Fibroblast of the aortic adventitia (primary cell): ENCODE measurements at regions not wholly inside any gene's neighbourhood (a gene's known extent, or its start where the extent isn't known, plus 50 kb on each side); places are given as distances from the start of the nearest gene placed in this dataset.

ENCODE experiments used
- DNase-seq: peaks from one replicate; pipeline ENCODE4 v3.0.0-alpha.2; 2010; ENCODE audit warnings: low read depth
- H3K4me3 ChIP-seq: 2 replicates; pipeline ENCODE4 v1.5.1; 2011; ENCODE audit warnings: low read depth, mild to moderate bottlenecking, control low read depth, low read length, moderate library complexity
- TF ChIP-seq, protein P1 (sequence below): IDR thresholded peaks from 2 replicates; pipeline ENCODE4 v1.5.1; 2011; ENCODE audit warnings: mild to moderate bottlenecking, low read length, control low read depth, inconsistent platforms; ENCODE audit not compliant: insufficient read depth

DNA sequence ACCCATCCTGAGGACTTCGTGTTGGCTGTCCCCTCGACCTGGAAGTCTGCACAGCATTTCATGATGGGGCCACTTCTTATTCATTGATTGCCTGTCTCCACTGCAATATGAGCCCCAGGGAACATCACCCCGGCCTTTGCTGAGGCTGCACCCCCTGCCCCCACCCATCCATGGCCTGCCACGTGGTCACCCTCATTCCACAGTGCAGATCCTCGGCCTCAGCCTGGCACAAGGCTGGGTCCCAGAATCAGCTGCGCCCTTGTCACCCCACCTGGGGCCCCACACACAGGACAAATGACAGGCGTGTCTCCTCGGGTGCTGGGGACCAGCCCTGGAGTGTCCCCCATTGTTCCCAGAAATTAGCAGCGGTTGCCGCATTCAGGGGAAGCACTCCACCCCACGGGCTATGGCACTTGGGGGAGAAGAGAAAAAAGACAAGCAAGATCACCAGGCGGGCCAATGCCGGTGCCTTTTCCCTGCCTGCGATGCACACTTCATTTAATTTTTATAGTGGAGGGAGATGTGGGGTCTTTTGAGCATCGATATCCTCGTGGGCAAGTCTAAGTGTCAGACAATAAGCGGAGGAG is 157.4 kb downstream of the INHBB start:
- TF ChIP-seq, protein P1, sequence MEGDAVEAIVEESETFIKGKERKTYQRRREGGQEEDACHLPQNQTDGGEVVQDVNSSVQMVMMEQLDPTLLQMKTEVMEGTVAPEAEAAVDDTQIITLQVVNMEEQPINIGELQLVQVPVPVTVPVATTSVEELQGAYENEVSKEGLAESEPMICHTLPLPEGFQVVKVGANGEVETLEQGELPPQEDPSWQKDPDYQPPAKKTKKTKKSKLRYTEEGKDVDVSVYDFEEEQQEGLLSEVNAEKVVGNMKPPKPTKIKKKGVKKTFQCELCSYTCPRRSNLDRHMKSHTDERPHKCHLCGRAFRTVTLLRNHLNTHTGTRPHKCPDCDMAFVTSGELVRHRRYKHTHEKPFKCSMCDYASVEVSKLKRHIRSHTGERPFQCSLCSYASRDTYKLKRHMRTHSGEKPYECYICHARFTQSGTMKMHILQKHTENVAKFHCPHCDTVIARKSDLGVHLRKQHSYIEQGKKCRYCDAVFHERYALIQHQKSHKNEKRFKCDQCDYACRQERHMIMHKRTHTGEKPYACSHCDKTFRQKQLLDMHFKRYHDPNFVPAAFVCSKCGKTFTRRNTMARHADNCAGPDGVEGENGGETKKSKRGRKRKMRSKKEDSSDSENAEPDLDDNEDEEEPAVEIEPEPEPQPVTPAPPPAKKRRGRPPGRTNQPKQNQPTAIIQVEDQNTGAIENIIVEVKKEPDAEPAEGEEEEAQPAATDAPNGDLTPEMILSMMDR = no peak
- no peak for DNase-seq
- no peak overlapping the region for H3K4me3 ChIP-seq

DNA sequence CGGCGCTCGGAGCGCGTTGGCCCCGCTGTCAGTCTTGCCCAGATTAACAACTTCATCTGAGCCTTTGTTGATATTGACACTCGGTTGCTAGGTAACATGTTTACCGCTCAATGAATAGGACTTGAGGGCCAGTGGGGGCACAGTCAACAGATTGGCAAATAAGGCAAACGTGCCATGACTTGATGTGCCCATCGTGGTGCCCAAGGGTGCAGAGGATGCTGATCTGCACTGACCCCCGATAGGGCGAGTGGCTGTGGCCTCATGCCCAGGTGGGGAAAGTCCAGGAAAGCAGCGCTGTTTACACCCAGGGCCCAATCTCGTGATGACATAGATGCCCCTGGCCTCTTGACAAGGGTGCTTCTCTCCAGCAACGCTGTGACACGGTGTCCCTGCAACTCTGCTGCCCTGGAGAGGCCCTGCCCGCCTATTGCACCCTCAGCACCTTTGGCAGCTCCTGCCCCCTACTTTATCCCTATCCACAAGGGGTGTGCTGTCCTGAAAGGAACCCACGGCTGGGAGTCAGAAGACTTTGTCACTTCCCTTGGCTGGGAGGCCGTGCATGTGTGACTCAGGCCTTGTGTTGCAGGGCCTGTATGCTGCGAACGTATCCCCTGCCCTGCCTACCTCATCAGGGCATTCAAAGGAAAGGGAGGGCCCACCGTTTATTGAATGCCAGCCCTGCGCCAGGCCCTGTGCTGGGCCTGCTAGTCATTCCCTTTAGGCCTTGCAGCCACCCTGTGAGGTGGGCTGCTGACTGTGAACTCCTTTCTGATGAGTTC is 158.0 kb downstream of the INHBB start:
- TF ChIP-seq, protein P1 = no peak
- DNase-seq = peak; percentile 22
- H3K4me3 ChIP-seq = no peak overlapping the region

DNA sequence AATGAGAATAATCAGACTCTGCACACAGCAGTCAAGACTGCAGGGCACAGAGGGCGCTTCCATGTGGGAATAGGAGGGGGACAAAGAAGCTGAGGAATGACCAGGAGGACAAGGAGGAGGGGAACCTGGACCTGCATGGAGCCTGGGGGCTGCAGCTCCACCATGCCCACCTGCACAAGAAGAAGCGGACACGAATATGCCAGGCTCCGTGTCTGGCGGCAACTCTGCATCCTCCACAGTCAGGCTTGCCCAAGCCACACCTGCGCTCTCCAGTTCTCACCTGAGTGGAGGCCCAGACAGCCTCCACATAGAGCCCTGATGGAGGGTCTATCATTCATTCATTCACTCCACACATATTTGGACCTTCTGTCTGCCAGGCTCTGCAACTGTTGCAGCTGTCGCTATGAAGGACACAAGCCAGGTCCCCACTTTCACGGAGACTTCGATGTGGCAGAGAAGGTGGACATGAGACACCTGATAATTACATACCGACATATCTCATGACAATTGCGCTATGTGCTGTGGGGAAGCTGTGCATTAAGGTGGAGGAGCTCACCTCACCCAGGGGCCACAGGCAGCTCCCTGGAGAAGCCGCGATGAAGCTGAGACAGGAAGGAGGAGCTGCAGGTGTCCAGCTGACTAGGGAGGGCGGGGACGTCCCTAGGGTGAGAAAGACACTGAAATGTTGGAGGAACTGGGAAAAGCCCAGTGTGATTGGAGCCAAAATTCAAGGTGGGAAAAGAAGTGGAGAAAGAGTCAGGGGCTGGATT is 159.2 kb downstream of the INHBB start:
- H3K4me3 ChIP-seq = no peak overlapping the region
- DNase-seq = no peak
- TF ChIP-seq, protein P1 = no peak

DNA sequence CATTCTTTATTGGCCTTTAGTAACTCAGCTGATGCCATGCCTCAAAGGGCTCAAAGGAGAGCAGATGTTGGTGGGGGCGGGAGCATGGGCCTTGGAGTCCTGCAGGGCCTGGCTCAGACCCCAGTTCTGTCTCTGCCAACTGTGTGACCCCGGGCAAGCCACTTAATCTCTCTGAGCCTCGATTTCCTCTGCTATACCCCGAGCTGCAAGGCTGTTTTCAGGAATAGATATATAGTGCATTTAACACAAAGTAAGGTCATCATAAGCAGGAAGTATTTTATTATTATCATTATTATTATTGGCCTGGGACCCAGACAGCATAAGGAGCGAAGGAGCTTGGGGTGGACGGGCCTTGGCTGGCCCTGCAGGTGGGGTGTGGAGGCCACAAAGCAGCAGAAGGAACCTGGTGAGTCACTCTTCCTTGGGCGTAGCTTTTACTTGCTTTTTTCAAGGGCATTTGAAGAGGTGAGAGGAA is 162.7 kb downstream of the INHBB start:
- peak; percentile 81 for DNase-seq
- H3K4me3 ChIP-seq = no peak overlapping the region
- TF ChIP-seq, protein P1 = peak; percentile 35

DNA sequence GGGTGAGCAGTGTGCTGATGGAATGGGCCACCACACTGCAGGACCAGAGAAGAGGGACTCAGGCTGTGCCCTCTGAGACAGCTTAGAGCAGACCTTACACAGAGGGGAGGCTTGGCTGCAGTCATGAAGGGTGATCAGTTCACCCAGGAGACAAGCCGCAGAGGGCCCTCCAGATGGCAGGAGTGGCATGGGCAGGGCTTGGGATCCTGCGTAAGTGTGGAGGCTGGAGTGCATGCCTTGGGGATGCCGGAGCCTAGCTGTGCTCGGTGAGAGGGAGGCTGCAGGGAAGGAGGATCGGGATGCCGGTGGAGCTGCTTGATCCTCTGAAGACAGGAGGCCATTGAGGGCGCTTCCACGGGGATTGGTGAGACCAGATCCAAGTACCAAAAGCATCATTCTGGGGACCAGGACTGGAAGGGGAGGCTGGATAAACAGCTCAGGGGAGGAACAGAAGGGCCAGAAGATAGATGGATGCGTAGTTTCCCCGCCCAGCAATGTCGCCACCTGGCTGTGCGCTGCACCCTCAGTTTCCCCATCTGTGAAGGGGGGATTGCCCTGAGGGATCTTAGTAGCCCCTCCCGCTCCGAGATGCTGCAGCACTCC is 163.4 kb downstream of the INHBB start:
- H3K4me3 ChIP-seq = no peak overlapping the region
- no peak for DNase-seq
- TF ChIP-seq, protein P1 = no peak

DNA sequence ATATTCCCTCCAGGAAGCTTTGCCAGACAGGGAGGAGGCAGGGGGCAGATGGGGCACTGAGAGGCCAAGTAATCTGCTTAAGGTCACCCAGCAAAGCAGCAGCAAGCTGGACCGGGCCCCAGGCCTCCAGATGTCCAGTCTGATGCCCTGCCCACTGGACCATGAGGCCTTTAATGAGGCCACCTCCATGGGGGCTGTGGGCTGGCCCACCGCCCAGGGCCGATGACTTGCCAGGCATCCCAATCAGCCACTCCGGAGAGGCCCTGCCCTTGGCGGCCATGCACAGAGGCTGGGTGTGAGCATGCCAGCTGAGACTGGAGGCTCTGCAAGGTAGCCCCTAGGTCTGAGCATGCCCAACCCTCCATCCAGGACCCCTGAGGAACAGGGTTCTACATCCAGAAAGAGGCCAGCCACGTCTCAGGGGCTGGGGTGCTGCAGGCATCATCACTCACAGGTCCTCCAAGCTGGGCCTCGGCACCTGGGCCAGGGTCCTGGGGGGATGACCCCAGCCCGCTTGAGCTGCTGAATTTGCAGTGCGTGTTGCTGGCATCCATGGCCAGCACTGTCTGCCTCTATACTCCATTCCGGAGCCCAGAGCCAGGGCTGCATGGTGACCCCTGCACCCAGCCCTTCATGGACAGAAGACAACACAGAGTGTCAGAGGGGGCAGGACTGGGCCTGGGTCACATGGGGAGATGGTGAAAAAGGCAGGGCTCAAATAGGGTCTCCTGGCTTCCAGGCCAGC is 164.2 kb downstream of the INHBB start:
- DNase-seq = no peak
- TF ChIP-seq, protein P1 = no peak
- H3K4me3 ChIP-seq = no peak overlapping the region
